ENCODE measurements at regions not wholly inside any gene's neighbourhood (a gene's known extent, or its start where the extent isn't known, plus 50 kb on each side); places are given as distances from the start of the nearest gene placed in this dataset.

- ChIA-PET POLR2A (no interaction called here), CTCF (ENCODE audit: low intra/inter-chr PET ratio, low total read pairs) (no interaction called here)
- Histone ChIP-seq H2AFZ (ENCODE audit: low read length) (no peak overlapping the region), H3K27ac (ENCODE audit: extremely low read length, insufficient read depth, low read length) (no peak overlapping the region), H3K9me3 (ENCODE audit: low read length) (peaks cover 58% of the 10 kb centered on the region), H3K36me3 (replicated peaks in 1 of 2; ENCODE audit: control insufficient read depth in 1 of 2, insufficient read depth in 2 of 2, low read length in 2 of 2) (no peaks in the 10 kb centered on the region), H3K79me2 (ENCODE audit: insufficient read depth, low read length) (no peaks in the 10 kb centered on the region), H3K9ac (ENCODE audit: insufficient read depth, low read depth, low read length) (no peak overlapping the region), H3K4me3 (replicated peaks in 1 of 3; ENCODE audit: insufficient read depth in 1 of 3, low read depth in 2 of 3, low read length in 3 of 3) (no peak overlapping the region), H3K4me2 (ENCODE audit: low read depth, low read length) (no peak overlapping the region), H4K20me1 (ENCODE audit: insufficient read depth, low read length) (no peaks in the 10 kb centered on the region), H3K27me3 (ENCODE audit: control insufficient read depth in 1 of 2, insufficient read depth in 2 of 2, low read length in 2 of 2) (no peaks in the 10 kb centered on the region), H3K4me1 (ENCODE audit: insufficient read depth, low read length) (no peaks in the 10 kb centered on the region)
- WGBS (ENCODE audit: low lambda C conversion rate): 37% methylated on average over 2 of the region's 2 CpGs
- FAIRE-seq (no peak), DNase-seq (ENCODE audit: low spot score) (no peak), ATAC-seq (no peak)
- intact Hi-C loops (cut with micrococcal nuclease; ENCODE audit: unreplicated experiment): no loop called here
- no TSS peak for BruUV-seq (replicated peaks)
- TF ChIP-seq ZSCAN31 (CRISPR knock-in tag; IDR thresholded peaks at IDR 0.05; ENCODE audit: low read depth) (no peak), MAZ (IDR thresholded peaks at IDR 0.05; ENCODE audit: borderline replicate concordance, low read depth, low read length) (no peak), MAZ (CRISPR knock-in tag; IDR thresholded peaks at IDR 0.05; ENCODE audit: low read depth) (no peak), PAXIP1 (CRISPR knock-in tag; conservative IDR thresholded peaks at IDR 0.05) (no peak), ARNTL (CRISPR knock-in tag; IDR thresholded peaks at IDR 0.05) (no peak), TFDP2 (CRISPR knock-in tag; IDR thresholded peaks at IDR 0.05) (no peak), SMARCC2 (IDR thresholded peaks at IDR 0.05) (no peak), KAT2B (IDR thresholded peaks at IDR 0.05; ENCODE audit: borderline replicate concordance, low read depth, low read length) (no peak), GMEB1 (CRISPR knock-in tag; IDR thresholded peaks at IDR 0.05; ENCODE audit: borderline replicate concordance) (no peak), SRSF4 (IDR thresholded peaks at IDR 0.05; ENCODE audit: low read depth, low read length, poor library complexity, severe bottlenecking) (no peak), PCBP1 (IDR thresholded peaks at IDR 0.05; ENCODE audit: borderline replicate concordance, low read depth, low read length) (no peak), ZNF770 (CRISPR knock-in tag; IDR thresholded peaks at IDR 0.05) (no peak), NPAS2 (CRISPR knock-in tag; IDR thresholded peaks at IDR 0.05; ENCODE audit: borderline replicate concordance) (no peak), MYPOP (CRISPR knock-in tag; IDR thresholded peaks at IDR 0.05) (no peak), TRIM24 (CRISPR knock-in tag; IDR thresholded peaks at IDR 0.05) (no peak), MZF1 (CRISPR knock-in tag; IDR thresholded peaks at IDR 0.05; ENCODE audit: borderline replicate concordance) (no peak)
- in situ Hi-C loops (cut with HindIII; ENCODE audit: extremely low pct_ligation_motif_present, low pct_unique_long_range_greater_than_20kb): no loop called here
Observed at GRCh38 chr1:79745929-79746328, 739.4 kb upstream of the ADGRL4 start.

Measured in HepG2 (cell line).